HCT116 (cell line): ENCODE measurements at regions not wholly inside any gene's neighbourhood (a gene's known extent, or its start where the extent isn't known, plus 50 kb on each side); places are given as distances from the start of the nearest gene placed in this dataset.

Experiments
- ATAC-seq: fragments of 200-7000 bp; cut with Tn5 transposase; 2 replicates; pipeline ENCODE4 v1.9.1; 2020; ENCODE audit warnings: mild to moderate bottlenecking, moderate library complexity
- BruUV-seq: library from RNA; stranded (reverse); fragments of 400-500 nt; replicated peaks from 2 replicates; lab custom pipeline; 2021; lab: Mats Ljungman, UMichigan
- CTCF ChIA-PET: fragments of 300-600 bp; sonication (Branson Sonifier 250); formaldehyde crosslinking; loops from one replicate; lab custom pipeline; 2021; ENCODE audit warnings: antibody characterized with exemption; lab: Charles Lee
- POLR2A ChIA-PET: fragments of 300-600, 350-600 bp; sonication (Branson Sonifier 250); formaldehyde crosslinking; loops from one replicate; lab custom pipeline; 2021; ENCODE audit warnings: antibody characterized with exemption; lab: Charles Lee
- RAD21 ChIA-PET, 2 experiments: fragments of 300-600 bp; sonication (Branson Sonifier 250); formaldehyde crosslinking; loops; one replicate each; lab custom pipeline; 2023; ENCODE audit warnings: low total read pairs in 2 of 2; ENCODE audit not compliant: uncharacterized antibody in 2 of 2, unreplicated experiment in 2 of 2, low non-redundant PET in 1 of 2; lab: Charles Lee
- DNase-seq: peaks from one replicate; pipeline ENCODE4 v3.0.0-alpha.2; 2010; ENCODE audit warnings: low read depth, low spot score
- H2AFZ ChIP-seq: fragments of 200-600 bp; shearing (Covaris generic), sonication (generic); 2 replicates; pipeline ENCODE4 v1.6.1; 2017; ENCODE audit warnings: low read depth, mixed run types, mixed read lengths, antibody characterized with exemption, low read length; ENCODE audit not compliant: poor library complexity, severe bottlenecking
- H3K27ac ChIP-seq: 2 replicates; pipeline ENCODE4 v1.5.1; 2012; ENCODE audit warnings: low read depth, low read length
- H3K27me3 ChIP-seq: fragments of 200-600 bp; sonication (generic); 2 replicates; pipeline ENCODE4 v1.6.1; 2016; ENCODE audit warnings: mixed run types, low read length, mixed read lengths; ENCODE audit not compliant: insufficient read depth
- H3K36me3 ChIP-seq, 2 experiments: fragments of 200-500 bp in 1 of 2; fragments of 200-600 bp in 1 of 2; sonication (Bioruptor generic) in 1 of 2; sonication (generic) in 1 of 2; 2 replicates each; pipeline versions ENCODE4 v1.5.1 to v1.6.1; 2014 to 2016; ENCODE audit warnings: low read length in 2 of 2, inconsistent platforms in 1 of 2, mixed read lengths in 1 of 2, mixed run types in 1 of 2; ENCODE audit not compliant: insufficient read depth in 2 of 2, control insufficient read depth in 1 of 2
- H3K4me1 ChIP-seq, 2 experiments: fragments of 200-600 bp in 1 of 2; sonication (generic) in 1 of 2; 2 replicates each; pipeline versions ENCODE4 v1.5.1 to v1.6.1; 2012 to 2017; ENCODE audit warnings: low read length in 2 of 2, inconsistent platforms in 1 of 2, mild to moderate bottlenecking in 1 of 2, mixed read lengths in 1 of 2, mixed run types in 1 of 2, moderate library complexity in 1 of 2; ENCODE audit not compliant: insufficient read depth in 2 of 2, control insufficient read depth in 1 of 2
- H3K4me2 ChIP-seq: fragments of 200-600 bp; sonication (generic); 2 replicates; pipeline ENCODE4 v1.6.1; 2017; ENCODE audit warnings: mixed run types, low read length, mixed read lengths
- H3K4me3 ChIP-seq, 2 experiments: fragments of 200-600 bp in 1 of 2; sonication (generic) in 1 of 2; replicated peaks in 1 of 2; 2 replicates each; pipeline ENCODE4 v1.5.1; 2011 to 2016; ENCODE audit warnings: low read length in 2 of 2, control low read depth in 1 of 2, low read depth in 1 of 2, mild to moderate bottlenecking in 1 of 2, mixed read lengths in 1 of 2, mixed run types in 1 of 2
- H3K79me2 ChIP-seq: fragments of 200-600 bp; sonication (generic); 2 replicates; pipeline ENCODE4 v1.6.1; 2017; ENCODE audit warnings: mild to moderate bottlenecking, mixed run types, low read length, moderate library complexity, mixed read lengths; ENCODE audit not compliant: insufficient read depth
- H3K9ac ChIP-seq: fragments of 200-600 bp; sonication (generic); 2 replicates; pipeline ENCODE4 v1.6.1; 2016; ENCODE audit warnings: low read length, mixed read lengths
- H3K9me2 ChIP-seq: fragments of 200-600 bp; sonication (generic), shearing (Covaris generic); 2 replicates; pipeline ENCODE4 v1.6.1; 2017; ENCODE audit warnings: mixed run types, mild to moderate bottlenecking, moderate library complexity; ENCODE audit not compliant: insufficient read depth
- H3K9me3 ChIP-seq, 2 experiments: fragments of 200-500 bp in 1 of 2; fragments of 200-600 bp in 1 of 2; sonication (Bioruptor generic) in 1 of 2; sonication (generic) in 1 of 2; 2 replicates each; pipeline ENCODE4 v1.6.1; 2014 to 2017; ENCODE audit warnings: low read length in 2 of 2, mixed read lengths in 2 of 2, inconsistent platforms in 1 of 2, low read depth in 1 of 2, mild to moderate bottlenecking in 1 of 2, mixed run types in 1 of 2, moderate library complexity in 1 of 2; ENCODE audit not compliant: control insufficient read depth in 1 of 2, insufficient read depth in 1 of 2
- H4K20me1 ChIP-seq: fragments of 200-600 bp; sonication (generic), shearing (Covaris generic); 2 replicates; pipeline ENCODE4 v1.6.1; 2017; ENCODE audit warnings: mixed run types, mild to moderate bottlenecking, moderate library complexity; ENCODE audit not compliant: insufficient read depth
- EZH2 ChIP-seq: fragments of 200-600 bp; sonication (generic); IDR thresholded peaks from 2 replicates; pipeline ENCODE4 v1.6.1; 2017; ENCODE audit warnings: antibody characterized with exemption, mixed run types
- EZH2phosphoT487 ChIP-seq: fragments of 200-600 bp; IDR thresholded peaks from 2 replicates; pipeline ENCODE4 v1.6.1; 2018; ENCODE audit warnings: antibody characterized with exemption, borderline replicate concordance
- FOSL1 ChIP-seq: IDR thresholded peaks from 2 replicates; pipeline ENCODE4 v1.6.1; 2012; ENCODE audit warnings: low read depth
- JUND ChIP-seq: IDR thresholded peaks from 2 replicates; pipeline ENCODE4 v1.6.1; 2012
- POLR2A ChIP-seq: IDR thresholded peaks from 2 replicates; pipeline ENCODE4 v1.7.0; 2011; ENCODE audit warnings: borderline replicate concordance; ENCODE audit not compliant: insufficient read depth, insufficient read length; ENCODE audit errors: extremely low read depth
- POLR2AphosphoS5 ChIP-seq: IDR thresholded peaks from 2 replicates; pipeline ENCODE4 v1.6.1; 2011; ENCODE audit warnings: mild to moderate bottlenecking, low read depth, low read length, moderate library complexity
- RAD21 ChIP-seq: IDR thresholded peaks from 2 replicates; pipeline ENCODE4 v1.6.1; 2012; ENCODE audit warnings: low read depth, mild to moderate bottlenecking
- SP1 ChIP-seq: IDR thresholded peaks from 2 replicates; pipeline ENCODE4 v1.6.1; 2012; ENCODE audit warnings: low read depth
- ZNF274 ChIP-seq: fragments of 200-500 bp; sonication (Bioruptor generic); IDR thresholded peaks from 2 replicates; pipeline ENCODE4 v1.6.1; 2014; ENCODE audit warnings: mild to moderate bottlenecking, low read depth, low read length, inconsistent platforms
- intact Hi-C: fragments of 100-400 bp; cut with micrococcal nuclease; formaldehyde crosslinking; loops from 2 replicates; pipeline ENCODE4 v1.10.0; 2022
- TF ChIP-seq, protein P1 (sequence below): IDR thresholded peaks from 2 replicates; pipeline ENCODE4 v1.6.1; 2012
- TF ChIP-seq, protein P2 (sequence below): IDR thresholded peaks from 2 replicates; pipeline ENCODE4 v1.6.1; 2012; ENCODE audit warnings: low read depth

DNA sequence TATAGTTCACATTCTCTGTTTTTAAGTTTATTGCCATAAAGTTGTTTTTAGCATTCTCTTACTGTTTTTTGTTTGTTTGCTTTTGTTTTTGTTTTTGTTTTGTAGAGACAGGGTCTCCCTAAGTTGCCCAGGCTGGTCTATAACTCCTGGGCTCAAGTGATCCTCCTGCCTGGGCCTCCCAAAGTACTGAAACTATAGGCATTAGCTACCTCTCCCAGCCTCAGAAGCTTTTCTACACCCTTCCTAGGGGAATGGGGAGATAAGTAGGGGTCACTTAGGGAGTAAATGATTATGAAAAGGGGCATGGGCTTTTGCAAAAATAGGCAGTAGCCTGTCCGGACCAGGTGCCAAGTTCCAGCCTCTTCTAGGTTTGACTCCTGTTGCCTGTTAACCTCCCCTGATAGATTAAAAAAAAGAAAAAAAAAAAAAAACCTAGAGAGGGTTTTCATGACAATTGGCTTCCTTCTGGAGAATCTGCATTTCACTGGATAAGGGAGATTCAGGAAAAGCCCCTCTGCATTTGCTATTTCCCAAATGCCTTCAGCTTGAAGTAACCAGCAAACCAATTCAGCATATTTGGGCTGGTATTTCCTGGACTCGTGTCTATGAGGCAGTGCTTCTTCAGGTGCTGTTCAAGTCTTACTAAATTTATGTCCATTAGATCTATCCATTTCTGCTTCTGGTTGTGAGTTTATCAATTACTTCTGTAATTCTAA, 216.8 kb downstream of the TM9SF2 start (continued):
- TF ChIP-seq RAD21 = no peak
- no peak for TF ChIP-seq ZNF274
- no peak for TF ChIP-seq JUND
- no peak for TF ChIP-seq SP1
- TF ChIP-seq, protein P1, sequence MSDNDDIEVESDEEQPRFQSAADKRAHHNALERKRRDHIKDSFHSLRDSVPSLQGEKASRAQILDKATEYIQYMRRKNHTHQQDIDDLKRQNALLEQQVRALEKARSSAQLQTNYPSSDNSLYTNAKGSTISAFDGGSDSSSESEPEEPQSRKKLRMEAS = no peak

DNA sequence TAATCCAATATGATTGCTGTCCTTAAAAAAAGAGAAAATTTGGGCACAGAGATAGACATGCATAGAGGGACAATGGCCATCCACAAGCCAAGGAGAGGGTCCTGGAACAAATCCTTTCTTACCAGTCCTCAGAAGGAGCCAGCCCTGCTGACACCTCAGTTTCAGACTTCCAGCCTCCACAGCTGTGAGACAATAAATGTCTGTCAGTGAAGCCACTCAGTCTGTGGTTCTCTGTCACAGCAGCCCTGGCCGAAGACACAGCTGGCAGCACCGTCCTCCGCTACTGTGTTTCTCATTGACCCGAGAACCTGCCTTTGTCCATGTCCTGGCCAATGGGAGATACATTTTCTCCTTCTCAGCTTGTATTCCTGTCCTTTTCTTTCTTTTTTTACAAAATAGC, 207.9 kb downstream of the TM9SF2 start:
- intact Hi-C loops = no loop called here
- H3K9me2 ChIP-seq = no peaks in the 10 kb centered on the region
- H3K9ac ChIP-seq = no peak overlapping the region
- RAD21 ChIA-PET = no interaction called here
- no peak for TF ChIP-seq POLR2A
- TF ChIP-seq EZH2phosphoT487 = no peak
- TF ChIP-seq FOSL1 = no peak
- no peak for TF ChIP-seq POLR2AphosphoS5
- TF ChIP-seq SP1 = no peak
- no peak for TF ChIP-seq RAD21
- TF ChIP-seq, protein P2, sequence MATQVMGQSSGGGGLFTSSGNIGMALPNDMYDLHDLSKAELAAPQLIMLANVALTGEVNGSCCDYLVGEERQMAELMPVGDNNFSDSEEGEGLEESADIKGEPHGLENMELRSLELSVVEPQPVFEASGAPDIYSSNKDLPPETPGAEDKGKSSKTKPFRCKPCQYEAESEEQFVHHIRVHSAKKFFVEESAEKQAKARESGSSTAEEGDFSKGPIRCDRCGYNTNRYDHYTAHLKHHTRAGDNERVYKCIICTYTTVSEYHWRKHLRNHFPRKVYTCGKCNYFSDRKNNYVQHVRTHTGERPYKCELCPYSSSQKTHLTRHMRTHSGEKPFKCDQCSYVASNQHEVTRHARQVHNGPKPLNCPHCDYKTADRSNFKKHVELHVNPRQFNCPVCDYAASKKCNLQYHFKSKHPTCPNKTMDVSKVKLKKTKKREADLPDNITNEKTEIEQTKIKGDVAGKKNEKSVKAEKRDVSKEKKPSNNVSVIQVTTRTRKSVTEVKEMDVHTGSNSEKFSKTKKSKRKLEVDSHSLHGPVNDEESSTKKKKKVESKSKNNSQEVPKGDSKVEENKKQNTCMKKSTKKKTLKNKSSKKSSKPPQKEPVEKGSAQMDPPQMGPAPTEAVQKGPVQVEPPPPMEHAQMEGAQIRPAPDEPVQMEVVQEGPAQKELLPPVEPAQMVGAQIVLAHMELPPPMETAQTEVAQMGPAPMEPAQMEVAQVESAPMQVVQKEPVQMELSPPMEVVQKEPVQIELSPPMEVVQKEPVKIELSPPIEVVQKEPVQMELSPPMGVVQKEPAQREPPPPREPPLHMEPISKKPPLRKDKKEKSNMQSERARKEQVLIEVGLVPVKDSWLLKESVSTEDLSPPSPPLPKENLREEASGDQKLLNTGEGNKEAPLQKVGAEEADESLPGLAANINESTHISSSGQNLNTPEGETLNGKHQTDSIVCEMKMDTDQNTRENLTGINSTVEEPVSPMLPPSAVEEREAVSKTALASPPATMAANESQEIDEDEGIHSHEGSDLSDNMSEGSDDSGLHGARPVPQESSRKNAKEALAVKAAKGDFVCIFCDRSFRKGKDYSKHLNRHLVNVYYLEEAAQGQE = no peak
- TF ChIP-seq EZH2 = no peak
- TF ChIP-seq, protein P1 = no peak
- no peaks in the 10 kb centered on the region for H4K20me1 ChIP-seq
- no peaks in the 10 kb centered on the region for H3K79me2 ChIP-seq
- H3K4me2 ChIP-seq = no peak overlapping the region
- H3K4me1 ChIP-seq = no peaks in the 10 kb centered on the region
- H3K27ac ChIP-seq = no peak overlapping the region
- H2AFZ ChIP-seq = no peak overlapping the region
- ATAC-seq (no peak), DNase-seq (no peak)
- H3K36me3 ChIP-seq = no peaks in the 10 kb centered on the region
- CTCF ChIA-PET = no interaction called here
- no peaks in the 10 kb centered on the region for H3K27me3 ChIP-seq
- POLR2A ChIA-PET = no interaction called here
- no peaks in the 10 kb centered on the region for H3K9me3 ChIP-seq
- no TSS peak for BruUV-seq
- H3K4me3 ChIP-seq = no peak overlapping the region
